ENCODE measurements at regions not wholly inside any gene's neighbourhood (a gene's known extent, or its start where the extent isn't known, plus 50 kb on each side); places are given as distances from the start of the nearest gene placed in this dataset.
"Not testable (repeated sequence)": the region's sequence is repeated elsewhere in the genome, so short reads cannot be mapped to it uniquely, and the experiment has no call there.

DNA sequence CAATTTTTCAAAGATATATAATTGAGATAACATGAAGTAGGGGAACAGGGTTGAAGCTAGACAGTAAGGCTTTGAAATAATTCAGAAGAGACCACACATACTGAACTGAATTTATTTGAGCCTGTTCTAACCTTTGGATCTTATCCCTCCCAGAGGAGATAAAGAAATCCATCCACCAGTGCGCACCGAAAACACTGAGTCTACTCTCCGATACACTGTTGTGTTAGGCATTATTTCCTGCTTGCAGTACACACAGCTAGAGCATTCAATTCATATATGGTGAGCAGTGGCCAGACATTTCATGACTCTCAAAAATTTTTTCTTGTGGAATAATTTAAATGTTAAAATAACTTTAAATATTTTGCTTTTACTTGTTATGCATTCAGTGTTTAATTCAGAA is 342.7 kb downstream of the GPD2 start:
- Histone ChIP-seq H3K36me3 (ENCODE audit: control insufficient read depth, insufficient read depth, low read length) (no peaks in the 10 kb centered on the region), H3K4me3 (replicated peaks; ENCODE audit: low read depth, low read length) (no peak overlapping the region), H3K27me3 (replicated peaks; ENCODE audit: control insufficient read depth, insufficient read depth, low read length) (no peaks in the 10 kb centered on the region)
- no peak for DNase-seq (ENCODE audit: extremely low read depth, insufficient read length)
- TF ChIP-seq, protein P1, sequence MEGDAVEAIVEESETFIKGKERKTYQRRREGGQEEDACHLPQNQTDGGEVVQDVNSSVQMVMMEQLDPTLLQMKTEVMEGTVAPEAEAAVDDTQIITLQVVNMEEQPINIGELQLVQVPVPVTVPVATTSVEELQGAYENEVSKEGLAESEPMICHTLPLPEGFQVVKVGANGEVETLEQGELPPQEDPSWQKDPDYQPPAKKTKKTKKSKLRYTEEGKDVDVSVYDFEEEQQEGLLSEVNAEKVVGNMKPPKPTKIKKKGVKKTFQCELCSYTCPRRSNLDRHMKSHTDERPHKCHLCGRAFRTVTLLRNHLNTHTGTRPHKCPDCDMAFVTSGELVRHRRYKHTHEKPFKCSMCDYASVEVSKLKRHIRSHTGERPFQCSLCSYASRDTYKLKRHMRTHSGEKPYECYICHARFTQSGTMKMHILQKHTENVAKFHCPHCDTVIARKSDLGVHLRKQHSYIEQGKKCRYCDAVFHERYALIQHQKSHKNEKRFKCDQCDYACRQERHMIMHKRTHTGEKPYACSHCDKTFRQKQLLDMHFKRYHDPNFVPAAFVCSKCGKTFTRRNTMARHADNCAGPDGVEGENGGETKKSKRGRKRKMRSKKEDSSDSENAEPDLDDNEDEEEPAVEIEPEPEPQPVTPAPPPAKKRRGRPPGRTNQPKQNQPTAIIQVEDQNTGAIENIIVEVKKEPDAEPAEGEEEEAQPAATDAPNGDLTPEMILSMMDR (IDR thresholded peaks at IDR 0.05; ENCODE audit: insufficient read depth, low read length, poor library complexity, severe bottlenecking) = no peak

DNA sequence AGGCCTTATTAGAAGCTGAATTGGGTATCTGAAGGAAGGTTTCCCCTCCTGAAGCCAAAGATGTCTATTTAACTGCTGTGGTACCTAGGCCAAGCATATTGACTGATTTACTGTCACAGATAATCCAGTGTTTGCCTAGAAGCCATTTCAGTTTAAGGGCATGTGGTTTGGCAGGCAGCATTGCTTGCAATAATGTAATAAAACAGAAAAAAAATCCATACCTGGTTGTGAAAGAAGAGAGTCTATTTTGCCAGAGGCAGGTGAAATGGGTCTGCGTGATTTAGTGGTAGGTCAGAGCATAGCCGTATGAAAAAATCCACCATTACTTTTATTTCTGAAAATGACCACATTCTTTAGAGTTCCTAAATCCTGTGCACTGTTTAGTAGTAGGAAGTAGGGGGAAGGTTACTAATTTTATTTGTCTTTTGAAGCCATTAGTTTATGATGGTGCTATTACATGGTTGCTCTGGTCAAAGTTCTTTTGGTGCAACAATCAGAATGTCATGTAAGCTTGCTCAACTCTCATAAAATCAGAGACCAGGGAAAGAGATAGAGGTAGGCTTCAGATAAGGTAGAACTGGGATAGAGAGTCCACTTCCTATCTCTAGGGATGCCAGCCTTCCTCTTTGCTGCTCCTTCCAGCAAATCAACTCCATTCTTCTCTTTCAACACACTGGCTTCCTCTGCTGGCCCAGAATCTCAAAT is 343.4 kb downstream of the GPD2 start:
- Histone ChIP-seq H3K27me3 (replicated peaks; ENCODE audit: control insufficient read depth, insufficient read depth, low read length) (no peaks in the 10 kb centered on the region), H3K4me3 (replicated peaks; ENCODE audit: low read depth, low read length) (no peak overlapping the region), H3K36me3 (ENCODE audit: control insufficient read depth, insufficient read depth, low read length) (no peaks in the 10 kb centered on the region)
- no peak for DNase-seq (ENCODE audit: extremely low read depth, insufficient read length)
- TF ChIP-seq, protein P1 (IDR thresholded peaks at IDR 0.05; ENCODE audit: insufficient read depth, low read length, poor library complexity, severe bottlenecking) = no peak

DNA sequence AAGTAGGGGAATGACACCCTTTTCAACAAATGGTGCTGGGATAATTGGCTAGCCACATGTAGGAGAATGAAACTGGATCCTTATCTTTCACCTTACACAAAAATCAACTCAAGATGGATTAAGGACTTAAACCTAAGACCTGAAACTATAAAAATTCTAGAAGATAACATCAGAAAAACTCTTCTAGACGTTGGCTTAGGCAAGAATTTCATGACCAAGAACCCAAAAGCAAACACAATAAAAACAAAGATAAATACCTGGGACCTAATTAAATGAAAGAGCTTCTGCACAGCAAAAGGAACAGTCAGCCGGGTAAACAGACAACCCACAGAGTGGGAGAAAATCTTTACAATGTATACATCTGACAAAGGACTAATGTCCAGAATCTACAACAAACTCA is 345.5 kb downstream of the GPD2 start:
- not testable (repeated sequence) for DNase-seq (ENCODE audit: extremely low read depth, insufficient read length); H3K27me3 ChIP-seq (replicated peaks; ENCODE audit: control insufficient read depth, insufficient read depth, low read length); H3K36me3 ChIP-seq (ENCODE audit: control insufficient read depth, insufficient read depth, low read length); H3K4me3 ChIP-seq (replicated peaks; ENCODE audit: low read depth, low read length)

DNA sequence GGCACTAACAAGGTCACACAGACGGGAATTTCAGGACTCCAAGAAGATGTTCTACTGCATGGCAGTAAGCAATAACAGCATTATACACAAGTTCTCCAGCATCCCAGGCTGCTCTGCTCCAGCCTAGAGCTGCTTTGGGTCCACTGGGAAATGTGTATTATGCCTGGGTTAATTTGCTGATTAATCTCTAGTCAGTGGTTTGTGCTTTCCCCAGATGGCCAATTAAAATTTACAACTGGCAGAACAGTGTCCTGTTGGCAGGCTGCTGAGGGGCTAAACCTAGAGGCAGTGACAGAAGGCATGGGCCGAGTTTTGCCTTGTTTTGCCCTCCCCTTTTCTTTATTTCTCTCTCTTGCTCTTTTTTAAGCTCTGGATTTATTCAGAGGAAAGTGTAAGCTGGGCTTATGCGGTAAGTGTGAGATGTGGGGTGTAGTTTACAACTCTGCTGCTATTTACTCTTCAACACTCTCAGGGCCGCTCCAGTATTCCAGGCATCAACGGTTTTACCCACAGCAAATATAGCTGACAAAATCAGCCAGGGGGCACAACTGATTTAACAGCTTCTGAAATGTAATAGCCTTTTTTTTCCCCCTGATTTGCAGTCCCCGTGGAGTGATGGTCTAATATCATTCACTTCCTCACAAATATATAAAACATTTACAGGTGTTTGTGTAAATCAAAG is 348.0 kb downstream of the GPD2 start:
- no peak for DNase-seq (ENCODE audit: extremely low read depth, insufficient read length)
- no peak overlapping the region for H3K4me3 ChIP-seq (replicated peaks; ENCODE audit: low read depth, low read length)
- H3K36me3 ChIP-seq (ENCODE audit: control insufficient read depth, insufficient read depth, low read length) = no peaks in the 10 kb centered on the region
- no peaks in the 10 kb centered on the region for H3K27me3 ChIP-seq (replicated peaks; ENCODE audit: control insufficient read depth, insufficient read depth, low read length)
- TF ChIP-seq, protein P1 (IDR thresholded peaks at IDR 0.05; ENCODE audit: insufficient read depth, low read length, poor library complexity, severe bottlenecking) = no peak

DNA sequence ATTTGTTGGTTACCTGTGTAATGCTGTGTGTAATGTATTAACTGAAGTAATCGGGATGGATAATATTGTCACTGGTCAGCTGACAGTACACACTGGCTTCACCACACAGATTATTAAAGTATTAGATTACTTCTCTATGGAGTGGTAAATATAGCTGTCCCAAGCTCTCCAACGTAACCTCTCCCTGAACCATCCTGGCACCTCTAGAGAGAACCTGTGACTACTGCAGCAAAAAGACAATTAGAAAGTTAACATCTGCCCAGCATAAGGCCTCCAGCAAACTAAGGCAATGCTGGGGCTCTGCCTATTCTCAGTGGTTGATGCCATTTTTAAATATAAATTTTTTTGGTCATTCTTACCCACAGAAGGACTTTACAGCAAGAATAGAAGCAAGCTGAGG is 351.3 kb downstream of the GPD2 start:
- Histone ChIP-seq H3K36me3 (ENCODE audit: control insufficient read depth, insufficient read depth, low read length) (no peaks in the 10 kb centered on the region), H3K4me3 (replicated peaks; ENCODE audit: low read depth, low read length) (no peak overlapping the region), H3K27me3 (replicated peaks; ENCODE audit: control insufficient read depth, insufficient read depth, low read length) (no peaks in the 10 kb centered on the region)
- TF ChIP-seq, protein P1 (IDR thresholded peaks at IDR 0.05; ENCODE audit: insufficient read depth, low read length, poor library complexity, severe bottlenecking) = no peak
- DNase-seq (ENCODE audit: extremely low read depth, insufficient read length) = no peak

DNA sequence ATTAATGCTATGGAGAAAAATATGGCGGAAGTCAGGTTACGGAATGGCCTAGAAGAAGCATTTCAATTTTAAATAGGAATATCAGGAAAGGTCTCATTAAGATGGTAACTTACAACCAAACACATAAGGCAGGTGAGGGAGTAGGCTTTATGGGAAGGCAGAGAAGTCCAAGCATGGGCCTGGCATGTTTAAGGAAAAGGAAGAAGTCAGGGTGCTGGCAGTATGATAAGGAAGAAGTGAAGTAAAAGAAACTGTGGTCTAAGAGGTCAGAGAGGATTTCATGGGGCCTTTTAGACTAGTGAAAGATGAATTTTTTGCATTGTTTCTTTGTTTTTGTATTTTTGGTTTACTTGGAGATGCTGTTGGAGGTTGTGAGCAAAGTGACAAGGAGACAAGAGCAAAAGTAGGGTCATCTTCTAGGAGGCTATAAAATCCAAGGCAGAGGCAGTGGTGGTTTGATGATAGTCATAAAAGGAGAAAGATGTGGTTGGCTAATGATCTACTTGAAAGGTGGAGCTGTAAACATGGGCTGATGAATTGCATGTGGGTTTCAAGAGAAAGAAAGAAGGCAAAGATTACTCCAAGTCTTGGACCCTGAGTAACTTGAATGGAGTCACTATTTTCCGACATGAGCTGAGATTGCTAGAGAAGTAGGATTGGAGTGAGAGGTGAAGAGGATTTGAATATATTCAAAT is 354.3 kb downstream of the GPD2 start:
- TF ChIP-seq, protein P1 (IDR thresholded peaks at IDR 0.05; ENCODE audit: insufficient read depth, low read length, poor library complexity, severe bottlenecking) = no peak
- DNase-seq (ENCODE audit: extremely low read depth, insufficient read length) = no peak

More for the DNA sequence above, 354.3 kb downstream of the GPD2 start:
- H3K4me3 ChIP-seq (replicated peaks; ENCODE audit: low read depth, low read length) = no peak overlapping the region
- H3K27me3 ChIP-seq (replicated peaks; ENCODE audit: control insufficient read depth, insufficient read depth, low read length) = no peaks in the 10 kb centered on the region
- H3K36me3 ChIP-seq (ENCODE audit: control insufficient read depth, insufficient read depth, low read length) = no peaks in the 10 kb centered on the region

All from GM06990 (cell line).